ENCODE measurements at regions not wholly inside any gene's neighbourhood (a gene's known extent, or its start where the extent isn't known, plus 50 kb on each side); places are given as distances from the start of the nearest gene placed in this dataset.

DNA sequence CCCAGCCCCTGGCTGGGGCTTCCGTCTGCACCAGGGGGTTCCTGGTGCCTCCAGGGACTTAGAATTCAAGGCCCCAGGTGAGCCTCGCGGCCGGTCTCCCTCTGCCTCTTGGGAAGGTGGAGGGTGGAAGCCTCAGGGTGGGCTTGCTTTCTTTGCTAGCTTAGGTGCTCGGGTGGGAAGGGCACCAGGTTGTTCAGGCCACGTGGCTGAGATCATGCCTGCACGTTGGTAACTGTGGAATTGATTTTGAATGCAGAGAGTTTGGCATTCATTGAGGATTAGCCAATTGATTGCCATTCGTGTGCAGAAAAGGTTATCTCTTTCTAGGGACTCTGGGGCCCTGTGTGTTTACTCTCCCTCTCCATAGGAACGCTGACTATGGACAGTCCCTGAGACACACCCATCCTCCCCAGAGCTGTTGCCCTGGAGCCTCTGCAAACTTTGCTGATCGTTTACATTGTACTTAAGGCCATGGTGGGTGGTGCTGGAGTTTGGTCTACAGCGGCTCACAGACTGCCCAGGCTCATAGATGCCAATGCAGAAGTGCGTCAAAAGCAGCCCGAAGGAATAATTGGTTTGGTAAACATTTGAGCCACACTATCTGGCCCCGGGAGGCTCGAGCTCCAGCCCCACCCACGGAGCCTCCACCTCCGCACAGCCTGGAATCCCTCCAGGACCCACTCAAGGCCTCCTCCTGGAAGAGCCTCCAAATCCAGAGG, 1457.7 kb downstream of the BRD1 start:
- H3K36me3 ChIP-seq (ENCODE audit: low read depth): no peaks in the 10 kb centered on the region
- H3K9me3 ChIP-seq (ENCODE audit: severe bottlenecking): peaks cover 4% of the 10 kb centered on the region
- TF ChIP-seq, protein P1, sequence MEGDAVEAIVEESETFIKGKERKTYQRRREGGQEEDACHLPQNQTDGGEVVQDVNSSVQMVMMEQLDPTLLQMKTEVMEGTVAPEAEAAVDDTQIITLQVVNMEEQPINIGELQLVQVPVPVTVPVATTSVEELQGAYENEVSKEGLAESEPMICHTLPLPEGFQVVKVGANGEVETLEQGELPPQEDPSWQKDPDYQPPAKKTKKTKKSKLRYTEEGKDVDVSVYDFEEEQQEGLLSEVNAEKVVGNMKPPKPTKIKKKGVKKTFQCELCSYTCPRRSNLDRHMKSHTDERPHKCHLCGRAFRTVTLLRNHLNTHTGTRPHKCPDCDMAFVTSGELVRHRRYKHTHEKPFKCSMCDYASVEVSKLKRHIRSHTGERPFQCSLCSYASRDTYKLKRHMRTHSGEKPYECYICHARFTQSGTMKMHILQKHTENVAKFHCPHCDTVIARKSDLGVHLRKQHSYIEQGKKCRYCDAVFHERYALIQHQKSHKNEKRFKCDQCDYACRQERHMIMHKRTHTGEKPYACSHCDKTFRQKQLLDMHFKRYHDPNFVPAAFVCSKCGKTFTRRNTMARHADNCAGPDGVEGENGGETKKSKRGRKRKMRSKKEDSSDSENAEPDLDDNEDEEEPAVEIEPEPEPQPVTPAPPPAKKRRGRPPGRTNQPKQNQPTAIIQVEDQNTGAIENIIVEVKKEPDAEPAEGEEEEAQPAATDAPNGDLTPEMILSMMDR (IDR thresholded peaks at IDR 0.05; ENCODE audit: poor library complexity, severe bottlenecking): no peak
- H3K27ac ChIP-seq (ENCODE audit: poor library complexity, severe bottlenecking): no peak overlapping the region
- no peak overlapping the region for H3K4me3 ChIP-seq (ENCODE audit: severe bottlenecking)
- H3K4me1 ChIP-seq (ENCODE audit: insufficient read depth, poor library complexity, severe bottlenecking): no peaks in the 10 kb centered on the region
- H3K27me3 ChIP-seq (ENCODE audit: insufficient read depth, poor library complexity, severe bottlenecking): no peaks in the 10 kb centered on the region
- DNase-seq (ENCODE audit: low spot score) (peak; percentile 15), ATAC-seq (ENCODE audit: low read depth) (no peak)

DNA sequence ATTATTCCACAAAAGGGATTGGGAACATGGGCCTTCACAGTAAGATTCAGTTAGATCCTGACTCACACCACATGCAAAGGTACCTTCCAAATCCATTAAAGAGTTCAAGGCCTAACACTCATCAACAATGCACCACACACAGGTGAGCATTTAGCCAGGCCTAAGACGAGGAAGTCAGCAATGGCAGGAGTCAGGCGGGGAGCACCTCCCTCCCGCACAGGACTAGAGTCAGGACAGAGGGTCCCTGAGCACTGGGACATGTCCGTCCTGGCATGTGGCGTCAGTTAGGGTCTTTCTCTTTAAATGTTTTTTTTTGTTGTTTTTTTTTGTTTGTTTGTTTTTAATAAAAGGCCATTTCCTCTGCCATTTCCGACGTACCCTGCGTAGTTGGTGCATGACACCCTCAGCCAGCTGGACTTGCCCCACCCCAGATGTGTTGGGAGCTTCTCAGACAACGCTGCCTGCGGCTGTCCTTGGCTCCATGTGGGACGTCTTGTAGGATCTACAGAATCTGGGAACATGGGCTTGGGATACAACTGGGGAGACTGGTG, 1458.6 kb downstream of the BRD1 start:
- Histone ChIP-seq H3K36me3 (ENCODE audit: low read depth) (no peaks in the 10 kb centered on the region), H3K9me3 (ENCODE audit: severe bottlenecking) (peaks cover 4% of the 10 kb centered on the region), H3K4me3 (ENCODE audit: severe bottlenecking) (no peak overlapping the region), H3K4me1 (ENCODE audit: insufficient read depth, poor library complexity, severe bottlenecking) (no peaks in the 10 kb centered on the region), H3K27ac (ENCODE audit: poor library complexity, severe bottlenecking) (no peak overlapping the region), H3K27me3 (ENCODE audit: insufficient read depth, poor library complexity, severe bottlenecking) (no peaks in the 10 kb centered on the region)
- DNase-seq (ENCODE audit: low spot score): peak; percentile 14
- ATAC-seq (ENCODE audit: low read depth): no peak
- TF ChIP-seq, protein P1 (IDR thresholded peaks at IDR 0.05; ENCODE audit: poor library complexity, severe bottlenecking): no peak

DNA sequence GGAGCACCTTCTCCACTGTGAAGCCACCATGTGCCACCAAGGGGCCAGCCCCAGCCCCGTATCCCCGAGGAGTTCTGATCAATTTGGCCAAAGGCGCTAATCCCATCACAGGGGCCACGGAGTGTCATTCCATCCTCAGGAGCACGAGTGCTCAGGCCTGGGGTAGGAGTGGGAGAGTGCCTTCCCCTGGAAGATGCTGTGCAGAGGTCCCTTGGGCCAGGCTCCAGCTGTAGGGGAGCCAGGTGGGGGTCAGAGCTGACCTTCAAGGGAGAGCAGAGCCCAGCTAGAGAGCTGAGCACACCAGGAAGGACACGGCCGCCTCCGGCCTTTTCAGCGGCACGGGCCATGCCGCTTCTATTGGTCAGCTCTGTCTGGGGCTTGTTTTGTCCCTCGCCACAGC, 1459.9 kb downstream of the BRD1 start:
- Histone ChIP-seq H3K4me3 (ENCODE audit: severe bottlenecking) (no peak overlapping the region), H3K36me3 (ENCODE audit: low read depth) (no peaks in the 10 kb centered on the region), H3K9me3 (ENCODE audit: severe bottlenecking) (peaks cover 4% of the 10 kb centered on the region), H3K27me3 (ENCODE audit: insufficient read depth, poor library complexity, severe bottlenecking) (no peaks in the 10 kb centered on the region), H3K4me1 (ENCODE audit: insufficient read depth, poor library complexity, severe bottlenecking) (no peaks in the 10 kb centered on the region), H3K27ac (ENCODE audit: poor library complexity, severe bottlenecking) (no peak overlapping the region)
- DNase-seq (ENCODE audit: low spot score) (peak; percentile 24), ATAC-seq (ENCODE audit: low read depth) (no peak)
- TF ChIP-seq, protein P1 (IDR thresholded peaks at IDR 0.05; ENCODE audit: poor library complexity, severe bottlenecking): no peak

DNA sequence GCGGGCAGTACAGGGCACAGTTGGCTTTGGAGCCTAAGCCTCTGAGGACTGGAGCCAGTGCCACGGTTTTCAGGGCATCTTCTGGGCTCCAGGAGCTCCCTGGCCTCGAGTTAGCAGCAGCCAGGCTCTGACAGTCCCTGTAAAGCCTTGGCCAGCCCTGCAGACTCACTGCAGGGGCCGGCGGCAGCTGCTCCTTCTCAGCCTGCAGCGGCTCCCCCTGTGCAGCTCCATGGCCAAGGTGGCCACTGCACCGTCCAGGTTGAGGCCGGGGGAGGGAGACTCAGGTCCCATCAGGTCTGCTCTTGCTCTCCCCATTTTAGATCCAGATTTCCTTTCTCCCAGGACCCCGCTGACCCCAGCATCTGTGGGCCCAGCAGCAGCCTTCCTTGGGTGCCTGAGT, 1461.1 kb downstream of the BRD1 start:
- Histone ChIP-seq H3K27ac (ENCODE audit: poor library complexity, severe bottlenecking) (no peak overlapping the region), H3K36me3 (ENCODE audit: low read depth) (no peaks in the 10 kb centered on the region)

More for the DNA sequence above, 1461.1 kb downstream of the BRD1 start:
- H3K4me1 ChIP-seq (ENCODE audit: insufficient read depth, poor library complexity, severe bottlenecking): no peaks in the 10 kb centered on the region
- TF ChIP-seq, protein P1 (IDR thresholded peaks at IDR 0.05; ENCODE audit: poor library complexity, severe bottlenecking): no peak
- ATAC-seq (ENCODE audit: low read depth) (no peak), DNase-seq (ENCODE audit: low spot score) (no peak)
- H3K27me3 ChIP-seq (ENCODE audit: insufficient read depth, poor library complexity, severe bottlenecking): no peaks in the 10 kb centered on the region
- H3K4me3 ChIP-seq (ENCODE audit: severe bottlenecking): no peak overlapping the region
- H3K9me3 ChIP-seq (ENCODE audit: severe bottlenecking): peaks cover 4% of the 10 kb centered on the region
